Stimulated activated CD8-positive, alpha-beta memory T cell treated with anti-CD3 and anti-CD28 coated beads, Interleukin-15, amount 100 ng/mL, for 1 hour (primary cell): ENCODE measurements at regions not wholly inside any gene's neighbourhood (a gene's known extent, or its start where the extent isn't known, plus 50 kb on each side); places are given as distances from the start of the nearest gene placed in this dataset.
"Not testable (repeated sequence)": the region's sequence is repeated elsewhere in the genome, so short reads cannot be mapped to it uniquely, and the experiment has no call there.

ENCODE experiments used
- DNase-seq: peaks from one replicate; pipeline ENCODE4 v3.0.0-alpha.2; 2020; ENCODE audit warnings: low read depth

DNA sequence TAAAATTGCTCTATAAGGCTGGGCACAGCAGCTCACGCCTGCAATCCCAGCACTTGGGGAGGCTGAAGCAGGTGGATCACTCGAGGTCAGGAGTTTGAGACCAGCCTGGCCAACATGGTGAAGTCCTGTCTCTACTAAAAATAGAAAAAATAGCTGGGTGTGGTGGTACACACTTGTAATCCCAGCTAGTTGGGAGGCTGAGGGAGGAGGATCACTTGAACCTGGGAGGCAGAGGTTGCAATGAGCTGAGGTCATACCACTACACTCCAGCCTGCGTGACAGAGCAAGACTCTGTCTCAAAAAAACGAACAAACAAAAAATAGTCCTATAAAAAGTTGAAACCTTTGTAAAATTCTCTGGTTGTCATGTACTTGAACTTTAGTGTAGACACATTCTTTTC lies 93.0 kb upstream of the KIF26B start:
- DNase-seq, result not testable (repeated sequence)

DNA sequence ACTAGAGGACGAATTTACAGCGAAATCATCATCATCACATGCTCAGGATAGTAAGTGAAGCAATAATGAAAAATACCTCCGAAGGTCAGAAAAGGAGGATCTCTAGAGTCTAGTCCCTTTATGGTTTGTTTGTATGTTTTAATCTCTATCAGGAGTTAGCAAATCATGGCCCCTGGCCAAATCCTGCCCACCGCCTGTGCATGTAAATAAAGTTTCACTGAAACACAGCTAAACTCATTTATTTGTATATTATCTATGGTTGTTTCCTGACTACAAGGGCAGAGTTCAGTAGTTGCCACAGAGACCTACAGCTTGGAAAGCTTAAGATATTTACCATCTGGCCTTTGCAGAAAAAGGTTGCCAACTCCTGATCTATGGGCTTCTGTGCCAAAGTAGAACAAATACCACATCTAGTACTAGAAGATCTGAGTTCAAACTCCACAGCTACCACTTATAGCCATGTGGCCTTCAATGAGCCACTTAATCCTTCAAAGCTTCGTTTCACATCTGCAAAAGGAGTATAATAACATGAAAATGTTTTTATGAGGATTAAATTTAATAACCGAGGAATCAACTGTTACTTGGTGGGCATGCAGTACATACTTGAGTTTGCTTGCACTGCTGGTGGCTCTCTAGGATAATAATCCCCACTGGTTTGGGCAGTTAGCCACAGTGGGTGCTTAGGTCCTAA lies 94.0 kb upstream of the KIF26B start:
- DNase-seq, result no peak

DNA sequence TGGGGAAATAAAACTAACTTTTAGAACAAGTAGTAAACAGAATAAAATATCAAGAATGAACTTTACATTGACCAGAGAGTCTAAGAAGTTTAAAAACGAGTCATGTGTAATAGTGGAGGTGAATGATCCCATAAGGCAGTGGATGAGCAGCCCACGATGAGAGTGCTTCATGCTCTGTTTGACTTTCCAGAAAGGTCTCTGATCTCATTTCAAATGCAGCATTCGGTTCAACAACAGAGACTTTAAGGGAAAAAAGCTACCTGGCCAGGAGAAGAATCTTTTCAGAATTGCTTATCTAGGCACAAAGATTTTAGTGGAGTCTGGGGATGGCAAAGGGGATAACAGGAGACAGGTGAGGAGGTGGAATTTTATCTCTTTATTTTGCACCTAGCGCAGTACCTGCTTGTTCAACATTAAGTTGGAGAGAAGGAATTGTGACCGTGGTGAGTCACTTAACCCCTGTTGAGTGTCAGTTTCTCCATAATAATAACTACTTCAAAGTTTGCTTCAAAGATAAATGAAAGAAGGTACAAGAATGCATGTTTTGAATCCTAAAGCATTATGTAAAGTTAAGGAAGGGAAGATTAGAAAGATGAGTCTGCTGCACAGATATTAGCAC lies 94.9 kb upstream of the KIF26B start:
- DNase-seq, result no peak

DNA sequence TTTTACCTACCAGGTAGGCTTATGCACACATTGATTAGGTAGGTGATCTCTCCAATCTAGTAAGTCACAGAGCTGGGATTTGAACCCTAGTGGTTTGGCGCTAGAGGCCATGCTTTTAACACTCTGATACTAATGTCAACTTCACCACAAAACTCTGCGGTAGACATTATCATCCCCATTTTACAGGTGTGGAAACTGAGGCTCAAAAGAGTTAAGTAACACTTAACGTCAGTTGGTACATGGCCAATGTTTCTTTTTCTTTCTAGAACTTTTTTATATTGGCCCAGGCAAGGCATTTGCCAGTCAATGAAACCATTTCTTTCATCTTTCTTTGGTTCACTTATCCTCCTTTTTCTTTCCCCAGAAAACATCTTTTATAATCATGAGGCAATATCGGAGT lies 95.9 kb upstream of the KIF26B start:
- no peak for DNase-seq

DNA sequence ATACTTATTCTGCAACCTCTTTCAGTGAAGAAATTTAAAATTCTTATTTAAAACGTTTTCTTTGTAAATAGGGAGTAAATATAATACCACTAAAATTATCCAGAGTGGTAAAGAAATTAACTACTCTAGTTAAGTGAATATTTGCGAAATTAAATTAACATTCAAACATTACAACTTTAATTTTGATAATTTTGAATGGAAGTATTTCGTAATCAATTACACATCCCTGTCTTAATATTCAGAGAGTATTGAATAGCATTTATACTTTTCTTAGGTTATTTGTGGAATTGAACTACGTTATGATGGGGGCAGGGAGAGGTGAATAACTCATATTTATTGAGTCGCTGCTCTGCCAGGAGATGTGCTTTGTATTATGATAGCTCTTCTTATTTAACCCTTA lies 96.3 kb upstream of the KIF26B start:
- DNase-seq, result no peak

DNA sequence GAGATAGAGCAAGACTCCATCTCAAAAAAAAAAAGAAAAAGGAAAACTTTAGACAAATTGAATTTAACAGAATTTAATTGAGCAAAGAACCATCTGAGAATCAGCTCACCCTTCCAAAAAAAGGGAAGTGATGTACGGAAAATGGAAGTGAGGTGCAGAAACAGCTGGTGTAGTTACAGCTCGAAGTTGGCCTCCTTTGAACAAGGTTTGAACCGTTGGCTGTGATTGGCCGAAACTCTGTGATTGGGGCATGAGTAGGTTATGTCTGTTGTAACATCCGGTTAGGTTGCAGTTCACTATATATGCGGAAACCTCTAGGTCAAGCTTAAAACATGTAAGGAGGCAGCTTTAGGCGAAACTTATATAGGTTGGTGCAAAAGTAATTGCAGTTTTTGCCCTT lies 97.9 kb upstream of the KIF26B start:
- no peak for DNase-seq

DNA sequence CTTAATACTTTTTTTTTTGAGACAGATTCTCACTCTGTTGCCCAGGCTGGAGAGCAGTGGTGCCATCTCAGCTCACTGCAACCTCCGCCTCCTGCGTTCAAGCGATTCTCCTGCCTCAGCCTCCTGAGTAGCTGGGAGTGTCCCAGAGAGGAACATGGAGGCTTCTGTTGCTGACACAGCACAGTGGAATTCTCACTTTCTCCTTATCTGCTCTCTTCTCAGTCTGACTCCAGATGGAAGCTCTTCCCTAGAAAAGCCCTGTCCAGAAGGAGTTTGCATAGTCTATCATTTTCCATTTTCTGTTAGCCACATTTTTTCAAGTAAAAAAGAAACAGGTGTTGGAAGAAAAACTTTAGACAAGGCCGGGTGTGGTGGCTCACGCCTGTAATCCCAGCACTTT lies 98.5 kb upstream of the KIF26B start:
- DNase-seq, result not testable (repeated sequence)

DNA sequence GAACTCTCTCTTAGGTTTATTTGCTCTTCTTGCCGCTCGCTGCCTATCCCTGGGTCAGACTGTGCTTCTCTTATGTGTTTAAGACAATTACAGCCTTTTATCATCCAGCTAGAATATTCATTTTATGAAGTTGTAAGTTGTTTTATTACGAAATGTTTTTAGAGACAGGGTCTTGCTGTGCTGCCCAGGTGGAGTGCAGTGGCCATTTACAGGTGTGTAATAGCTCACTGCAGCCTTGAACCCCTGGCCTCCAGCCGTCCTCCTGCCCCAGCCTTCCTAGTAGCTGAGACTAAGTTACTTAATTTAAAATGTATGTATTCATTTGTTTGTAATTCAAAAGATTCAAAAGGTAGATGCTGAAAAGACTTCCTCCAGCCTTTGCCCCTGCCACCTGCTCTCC lies 99.0 kb upstream of the KIF26B start:
- DNase-seq, result no peak

DNA sequence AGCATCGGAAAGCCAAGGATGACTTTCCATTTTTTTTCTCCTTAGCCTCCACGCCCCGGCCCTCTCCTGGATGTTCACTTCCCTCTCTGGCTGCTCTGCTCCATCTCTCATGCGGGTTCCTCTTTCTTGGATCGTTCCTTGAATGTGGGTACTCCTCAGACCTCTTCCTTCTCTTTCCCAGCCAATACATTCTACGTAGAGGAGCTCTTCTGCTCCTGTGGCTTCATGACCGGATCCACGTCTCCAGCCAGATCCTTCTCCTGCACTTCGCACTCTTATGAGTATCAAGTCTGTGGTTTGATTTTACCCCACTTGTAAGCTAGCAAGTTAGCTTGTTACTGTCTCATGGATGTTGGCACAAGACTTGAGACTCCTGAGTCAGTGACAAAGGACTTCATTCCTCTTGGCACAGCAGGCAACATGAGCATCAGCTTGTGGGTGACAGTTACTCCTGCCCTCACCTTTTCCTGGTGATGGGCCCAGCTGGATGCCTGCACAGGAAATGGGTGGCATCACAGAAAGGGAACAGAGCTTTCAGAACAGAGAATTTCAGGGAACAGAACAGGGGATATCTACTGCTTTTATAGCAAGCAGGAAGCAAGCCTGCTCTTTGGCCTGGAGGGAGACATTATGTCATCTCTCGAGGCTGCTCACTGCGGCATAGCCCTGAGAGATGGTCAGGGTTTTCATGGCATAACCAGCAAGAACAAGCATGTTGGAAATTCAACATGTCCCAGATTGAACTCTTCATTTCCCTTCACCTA lies 100.1 kb upstream of the KIF26B start:
- DNase-seq, result no peak

DNA sequence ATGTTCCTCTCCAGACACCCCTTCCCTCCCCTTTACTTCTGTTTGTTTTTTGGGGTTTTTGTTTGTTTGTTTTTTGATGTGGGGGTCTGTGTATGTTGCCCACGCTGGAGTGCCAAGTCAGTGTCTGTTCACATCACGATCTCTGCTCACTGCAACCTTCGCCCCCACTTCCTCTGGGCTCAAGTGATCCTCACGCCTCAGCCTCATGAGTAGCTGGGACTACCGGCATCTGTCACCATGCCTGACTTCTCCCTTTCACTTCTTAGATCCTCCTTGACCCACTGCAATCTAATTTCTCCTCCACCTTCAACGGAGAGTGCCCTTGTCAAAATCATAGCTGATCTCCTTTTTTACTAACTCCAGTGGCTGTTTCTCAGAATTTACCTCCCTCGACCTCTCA lies 100.7 kb upstream of the KIF26B start:
- no peak for DNase-seq

DNA sequence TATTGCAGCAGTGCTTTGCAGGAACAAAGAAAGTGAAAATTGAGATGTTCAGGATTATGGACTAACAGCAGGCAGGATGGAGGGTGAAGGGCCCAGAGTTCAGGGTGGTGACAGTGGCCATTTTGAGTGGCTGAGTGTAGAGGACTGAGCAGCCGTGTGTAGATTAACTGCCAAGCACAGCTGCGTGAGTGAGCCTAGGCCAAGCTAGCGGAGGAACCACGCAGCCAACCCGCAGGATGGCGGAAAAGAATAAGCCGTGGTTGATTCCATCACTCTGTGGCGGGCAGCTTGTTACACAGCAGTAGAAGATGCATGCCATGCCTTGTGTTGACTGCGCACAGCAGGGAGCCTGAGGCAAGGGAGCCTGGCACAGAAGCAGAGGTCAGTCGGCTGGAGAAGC lies 102.5 kb upstream of the KIF26B start:
- no peak for DNase-seq

DNA sequence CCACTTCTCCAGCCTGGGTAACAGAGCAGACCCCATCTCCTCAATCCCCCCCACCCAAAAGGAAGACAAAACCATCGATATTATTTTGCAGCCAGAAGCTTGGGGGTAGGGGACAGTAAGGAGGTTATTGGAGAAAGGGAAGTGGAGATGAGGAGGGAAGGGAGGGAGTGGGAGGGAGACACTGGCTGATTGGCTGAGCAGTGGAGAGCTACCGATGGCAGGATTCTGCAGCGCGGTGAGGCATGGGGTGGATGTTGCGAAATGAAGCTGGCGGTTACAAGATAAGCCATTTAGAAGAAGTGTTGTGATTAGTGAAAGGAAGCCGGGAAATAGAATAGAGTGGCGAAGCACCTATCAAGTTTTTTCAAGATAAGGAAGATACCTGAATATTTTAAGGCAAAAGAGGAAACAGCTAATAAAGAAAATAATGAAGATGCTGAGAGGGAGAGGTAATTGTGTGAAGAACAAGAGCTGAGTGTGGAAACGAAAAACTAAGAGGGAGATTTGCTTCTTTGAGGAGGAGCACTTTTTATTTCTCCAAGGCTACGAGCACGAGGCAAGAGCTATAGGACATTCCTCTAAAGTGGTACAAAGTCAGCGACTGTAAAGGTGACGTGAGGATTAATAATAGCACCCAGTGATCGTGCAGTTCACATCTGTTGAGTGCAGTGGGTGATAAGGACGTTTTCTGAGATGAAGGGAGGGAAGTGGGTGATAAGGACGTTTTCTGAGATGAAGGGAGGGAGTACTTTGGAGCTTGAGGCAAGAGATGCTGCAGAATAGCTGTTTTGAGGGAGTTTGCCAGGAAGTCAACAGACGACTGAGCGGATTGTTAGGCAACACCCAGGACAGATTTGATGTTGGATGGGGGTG lies 103.2 kb upstream of the KIF26B start:
- DNase-seq, result no peak

DNA sequence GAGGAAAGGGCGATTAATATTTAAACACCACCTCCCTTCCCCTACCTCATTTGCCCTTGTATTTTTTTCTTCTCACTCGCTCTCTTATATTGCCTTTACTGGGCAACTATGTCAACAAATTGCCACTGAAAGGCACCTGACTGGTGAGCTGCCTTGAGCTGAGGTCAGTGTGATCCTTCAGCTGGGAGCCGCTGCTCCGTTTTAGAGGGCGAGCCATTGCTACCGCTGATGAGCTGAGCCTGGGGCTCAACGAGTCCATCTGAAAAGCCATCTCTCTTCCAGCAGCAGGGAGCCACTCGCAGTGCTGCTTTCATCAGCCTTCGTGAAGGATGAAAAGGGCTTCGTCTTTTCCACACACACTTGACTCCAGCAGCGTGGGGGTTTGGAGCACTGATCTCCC lies 108.0 kb upstream of the KIF26B start:
- DNase-seq, result no peak

DNA sequence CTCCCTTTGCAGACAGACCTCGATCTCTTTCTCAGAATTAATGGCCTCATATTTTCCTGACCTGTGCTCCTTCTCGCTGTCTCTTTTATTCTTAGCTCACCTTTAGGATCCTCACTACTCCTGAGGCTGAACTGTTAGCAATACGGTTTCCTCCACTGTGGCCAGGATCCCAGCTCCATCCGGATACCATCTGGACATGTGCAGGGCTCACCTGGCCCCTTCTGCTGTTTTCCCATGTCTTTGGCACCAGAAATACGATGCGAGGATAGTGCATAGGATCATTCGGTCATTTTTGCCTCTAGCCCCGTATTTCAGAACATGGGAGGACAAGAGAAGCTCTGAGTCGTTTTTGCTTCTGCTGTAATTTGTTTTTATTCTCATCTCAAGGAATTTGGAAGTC lies 108.5 kb upstream of the KIF26B start:
- DNase-seq, result no peak

DNA sequence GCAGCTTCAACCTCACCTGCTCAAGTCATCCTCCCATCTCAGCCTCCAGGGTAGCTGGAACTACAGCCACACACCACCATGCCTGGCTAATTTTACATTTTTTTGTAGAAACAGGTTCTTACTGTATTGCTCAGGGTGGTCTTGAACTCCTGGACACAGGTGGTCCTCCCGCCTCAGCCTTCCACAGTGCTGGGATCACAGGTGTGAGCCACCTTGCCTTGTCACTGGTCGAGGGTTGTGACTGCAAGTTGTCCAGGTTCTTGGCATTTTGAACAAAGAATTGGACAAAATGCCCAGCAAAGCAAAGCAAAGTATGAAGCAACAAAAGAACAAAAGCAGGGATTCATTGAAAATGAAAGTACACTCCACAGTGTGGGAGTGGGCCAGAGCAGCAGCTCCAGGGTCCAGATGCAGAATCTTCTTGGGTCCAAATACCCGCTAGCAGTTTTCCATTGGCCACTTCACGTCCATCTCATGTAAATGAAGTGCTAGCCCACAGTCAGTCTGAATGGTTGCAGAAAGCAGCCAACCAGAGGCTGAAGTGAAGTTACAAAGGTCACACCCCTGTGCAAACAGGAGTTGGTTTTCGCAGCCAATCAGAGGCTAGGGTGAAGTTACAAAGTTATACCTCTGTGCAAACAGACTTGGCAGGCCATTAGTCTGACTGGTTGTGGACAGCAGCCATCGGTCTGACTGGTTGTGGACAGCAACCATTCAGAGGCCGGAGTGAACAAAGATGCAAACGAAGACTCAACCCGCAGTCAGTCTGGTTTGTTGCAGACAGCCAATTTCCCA lies 109.5 kb upstream of the KIF26B start:
- DNase-seq, result no peak

DNA sequence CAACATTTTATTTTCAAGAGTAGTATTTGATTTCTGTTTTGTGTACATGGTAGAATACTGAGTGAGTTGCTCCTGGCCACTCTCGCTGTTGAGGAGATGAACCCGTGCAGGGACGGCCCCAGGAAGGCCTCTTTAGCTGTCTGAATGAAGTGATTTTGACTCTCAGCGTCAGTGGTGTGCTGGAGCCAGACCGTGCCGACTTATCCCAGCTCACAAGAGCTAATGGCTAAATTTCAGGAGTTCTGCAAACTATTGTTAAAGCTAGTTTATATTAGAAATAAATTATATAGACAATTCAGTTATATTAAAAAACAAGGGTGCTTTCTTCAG lies 111.2 kb upstream of the KIF26B start:
- DNase-seq, result no peak

DNA sequence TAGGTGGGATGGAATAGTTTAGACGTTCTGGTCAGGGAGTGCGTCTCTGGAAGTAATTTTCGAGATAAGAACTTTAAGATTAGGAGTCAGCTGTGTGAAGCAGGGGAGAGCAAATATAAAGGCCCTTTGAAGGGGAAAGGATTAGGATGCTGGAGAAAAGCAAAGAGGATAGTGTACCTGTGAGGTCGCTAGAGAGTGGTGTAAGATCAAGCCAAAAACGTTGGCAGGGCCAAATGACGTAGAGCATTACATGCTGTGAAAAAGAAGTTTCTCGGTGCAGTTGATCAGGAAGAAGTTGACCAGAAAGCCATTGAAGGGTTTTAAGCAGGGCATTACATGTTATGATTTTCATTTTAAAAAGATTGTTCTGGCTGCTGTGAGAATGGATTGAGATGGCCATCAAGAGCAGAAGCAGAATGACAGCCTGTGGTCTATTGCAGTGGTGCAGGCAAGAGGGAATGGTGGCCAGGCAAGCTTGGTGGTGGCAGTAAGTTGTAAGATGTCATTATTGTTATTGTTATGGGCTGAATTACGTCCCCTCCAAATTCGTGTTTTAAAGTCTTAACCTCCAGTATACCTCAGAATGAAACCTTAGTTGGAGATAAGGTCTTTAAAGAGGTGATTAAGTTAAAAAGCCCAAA lies 113.6 kb upstream of the KIF26B start:
- DNase-seq, result no peak

DNA sequence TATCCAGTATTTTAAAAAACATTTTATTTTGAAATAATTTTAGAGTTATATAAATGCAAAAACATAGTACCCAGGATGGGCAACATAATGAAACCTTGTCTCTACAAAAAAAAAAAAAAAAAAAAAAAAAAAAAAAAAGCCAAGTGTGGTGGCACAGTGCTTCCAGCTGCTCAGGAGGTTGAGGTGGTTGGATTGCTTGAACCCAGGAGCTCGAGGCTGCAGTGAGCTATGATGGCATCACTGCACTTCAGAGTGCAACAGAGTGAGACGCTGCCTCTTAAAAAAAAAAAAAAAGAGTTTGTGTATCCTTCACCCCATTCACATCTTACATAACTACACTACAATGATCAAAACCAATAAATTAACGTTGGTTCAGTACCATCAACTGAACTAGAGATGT lies 115.6 kb upstream of the KIF26B start:
- no peak for DNase-seq

DNA sequence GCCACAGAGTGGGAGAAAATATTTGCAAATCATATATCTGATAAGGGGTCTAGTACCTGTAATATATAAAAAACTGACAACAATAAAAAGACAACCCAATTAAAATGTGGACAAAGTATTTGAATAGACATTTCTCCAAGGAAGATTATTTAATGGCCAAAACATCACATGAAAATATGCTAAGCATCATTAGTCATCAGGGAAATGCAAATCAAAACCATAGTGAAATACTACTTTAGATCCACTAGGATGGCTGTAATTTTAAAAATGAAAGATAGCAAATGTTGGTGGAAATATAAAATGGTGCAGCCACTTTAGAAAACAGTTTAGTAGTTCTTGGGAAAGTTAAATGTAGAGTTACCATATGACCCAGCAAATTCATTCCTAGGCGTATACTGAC lies 118.7 kb upstream of the KIF26B start:
- DNase-seq, result no peak

DNA sequence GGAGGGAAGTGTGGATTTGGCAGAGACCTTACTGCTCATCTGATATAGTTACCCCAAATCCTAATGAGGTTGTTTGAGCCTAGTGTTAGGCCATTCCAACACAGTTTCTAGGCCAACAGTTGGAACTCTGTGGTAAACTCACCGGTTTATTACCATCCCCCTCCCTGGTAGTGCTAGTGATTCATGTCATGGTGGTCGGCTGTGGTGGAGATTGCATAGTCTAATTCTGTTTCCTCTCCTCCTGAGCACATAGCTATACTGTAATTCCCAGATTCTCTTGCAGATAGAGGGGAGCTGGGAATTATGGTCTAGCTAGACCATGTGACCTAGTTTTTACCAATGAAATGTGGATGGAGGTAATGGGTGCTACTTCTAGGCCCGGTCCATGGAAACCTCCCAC lies 123.7 kb upstream of the KIF26B start:
- no peak for DNase-seq

DNA sequence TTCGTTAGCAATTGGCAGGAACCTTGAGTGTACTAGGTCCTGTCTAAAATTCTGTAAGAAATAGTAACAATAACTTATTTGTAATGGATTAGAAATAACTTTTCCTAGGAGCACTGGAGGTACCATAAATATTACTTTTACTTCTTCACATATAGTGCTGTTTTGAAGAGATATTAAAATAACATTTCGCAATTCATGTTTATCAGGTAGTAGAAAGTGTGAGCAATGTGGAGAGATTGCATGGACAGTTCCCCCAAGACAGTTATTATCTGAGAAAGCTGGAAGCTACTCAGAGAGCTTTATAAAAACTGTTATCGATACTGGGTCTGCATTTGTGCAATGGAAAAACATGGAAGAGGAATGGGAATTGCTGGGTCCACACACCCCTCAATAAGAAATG lies 128.5 kb upstream of the KIF26B start:
- DNase-seq, result no peak
